Activated T-cell treated with anti-CD3 and anti-CD28 coated beads for 48 hours (primary cell): ENCODE measurements at regions not wholly inside any gene's neighbourhood (a gene's known extent, or its start where the extent isn't known, plus 50 kb on each side); places are given as distances from the start of the nearest gene placed in this dataset.

ENCODE experiments used
- DNase-seq: peaks from one replicate; pipeline ENCODE4 v3.0.0-alpha.2; 2020; ENCODE audit warnings: low read depth

GRCh38 chr14:53807542-53807941 lies 149.1 kb downstream of the BMP4 start:
- no peak for DNase-seq

- no peak for DNase-seq
These were observed 149.5 kb downstream of the BMP4 start for GRCh38 chr14:53807108-53807507.

- DNase-seq: no peak
These were observed 159.9 kb downstream of the BMP4 start for GRCh38 chr14:53796734-53797133.

- DNase-seq: no peak
These were observed 162.7 kb downstream of the BMP4 start for GRCh38 chr14:53793790-53794505.

- DNase-seq: no peak
These were observed 163.7 kb downstream of the BMP4 start for GRCh38 chr14:53792909-53793308.

- no peak for DNase-seq
These were observed 165.7 kb downstream of the BMP4 start for GRCh38 chr14:53790731-53791500.

- DNase-seq: no peak
These were observed 168.1 kb downstream of the BMP4 start for GRCh38 chr14:53788566-53788965.

- no peak for DNase-seq
These were observed 170.6 kb downstream of the BMP4 start for GRCh38 chr14:53786045-53786444.

GRCh38 chr14:53784688-53785087 lies 171.9 kb downstream of the BMP4 start:
- DNase-seq: no peak

GRCh38 chr14:53783256-53783655 lies 173.4 kb downstream of the BMP4 start:
- DNase-seq: no peak

GRCh38 chr14:53780051-53780555 lies 176.5 kb downstream of the BMP4 start:
- DNase-seq: no peak

- no peak for DNase-seq
These were observed 177.3 kb downstream of the BMP4 start for GRCh38 chr14:53779301-53779700.

GRCh38 chr14:53778263-53778662 lies 178.4 kb downstream of the BMP4 start:
- no peak for DNase-seq

GRCh38 chr14:53772936-53773335 lies 183.7 kb downstream of the BMP4 start:
- no peak for DNase-seq

- no peak for DNase-seq
These were observed 189.1 kb downstream of the BMP4 start for GRCh38 chr14:53767566-53767965.

- no peak for DNase-seq
These were observed 190.0 kb downstream of the BMP4 start for GRCh38 chr14:53766601-53767000.

GRCh38 chr14:53766106-53766505 lies 190.5 kb downstream of the BMP4 start:
- no peak for DNase-seq

GRCh38 chr14:53764846-53765245 lies 191.8 kb downstream of the BMP4 start:
- DNase-seq: no peak

- DNase-seq: no peak
These were observed 198.5 kb downstream of the BMP4 start for GRCh38 chr14:53758141-53758540.

- no peak for DNase-seq
These were observed 198.9 kb downstream of the BMP4 start for GRCh38 chr14:53757732-53758131.

- no peak for DNase-seq
These were observed 205.0 kb downstream of the BMP4 start for GRCh38 chr14:53751650-53752049.

- no peak for DNase-seq
These were observed 207.9 kb downstream of the BMP4 start for GRCh38 chr14:53748691-53749090.

- no peak for DNase-seq
These were observed 211.8 kb downstream of the BMP4 start for GRCh38 chr14:53744857-53745256.
